ENCODE measurements at regions not wholly inside any gene's neighbourhood (a gene's known extent, or its start where the extent isn't known, plus 50 kb on each side); places are given as distances from the start of the nearest gene placed in this dataset.

DNA sequence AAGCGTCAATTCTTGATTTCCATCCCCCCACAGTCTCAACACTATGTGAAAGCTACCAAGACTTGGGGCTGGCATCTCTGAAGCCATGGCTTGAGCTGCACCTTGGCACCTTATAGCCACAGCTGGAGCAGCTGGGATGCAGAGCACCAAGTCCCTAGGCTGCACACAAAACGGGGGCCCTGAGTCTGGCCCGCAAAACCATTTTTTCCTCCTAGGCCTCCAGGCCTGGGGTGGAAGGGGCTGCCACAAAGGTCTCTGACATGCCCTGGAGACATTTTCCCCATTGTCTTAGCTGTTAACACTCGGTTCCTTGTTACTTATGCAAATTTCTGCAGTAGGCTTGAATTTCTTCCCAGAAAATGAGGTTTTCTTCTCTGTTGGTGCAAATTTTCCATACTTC is 89.8 kb upstream of the GNAI1 start:
- Histone ChIP-seq H3K4me3 (ENCODE audit: low read length) (no peak overlapping the region), H3K9ac (ENCODE audit: low read length) (no peak overlapping the region), H3K4me1 (ENCODE audit: insufficient read depth, low read length) (no peaks in the 10 kb centered on the region), H3K79me2 (ENCODE audit: low read length) (no peaks in the 10 kb centered on the region), H4K20me1 (ENCODE audit: low read length) (no peaks in the 10 kb centered on the region), H3K27ac (ENCODE audit: low read length) (no peak overlapping the region), H3F3A (ENCODE audit: low read length, unreplicated experiment) (no peaks in the 10 kb centered on the region), H3K36me3 (ENCODE audit: low read depth, low read length) (no peaks in the 10 kb centered on the region; the same call in 1 of the 2 replicates), H3K9me3 (ENCODE audit: low read length) (no peaks in the 10 kb centered on the region), H2AFZ (ENCODE audit: low read length) (no peak overlapping the region), H3K27me3 (ENCODE audit: low read length) (no peaks in the 10 kb centered on the region), H3K4me2 (ENCODE audit: low read length) (no peak overlapping the region), H3K9me2 (replicated peaks; ENCODE audit: low read length) (no peaks in the 10 kb centered on the region)
- DNase-seq (no peak), ATAC-seq (no peak)
- intact Hi-C loops (cut with micrococcal nuclease) = loop anchor here (5.0 kb wide), 1 partner anchor 1457 kb away; no protein-coding TSS in a partner anchor
- ChIA-PET POLR2A (ENCODE audit: unreplicated experiment) (no interaction called here), CTCF (no interaction called here)
- BruUV-seq (replicated peaks) = no TSS peak
- TF ChIP-seq EZH2 (IDR thresholded peaks at IDR 0.05; ENCODE audit: low read length, unreplicated experiment) (no peak), EZH2phosphoT487 (IDR thresholded peaks at IDR 0.05; ENCODE audit: borderline replicate concordance, low read length) (no peak)
- TF ChIP-seq, protein P1, sequence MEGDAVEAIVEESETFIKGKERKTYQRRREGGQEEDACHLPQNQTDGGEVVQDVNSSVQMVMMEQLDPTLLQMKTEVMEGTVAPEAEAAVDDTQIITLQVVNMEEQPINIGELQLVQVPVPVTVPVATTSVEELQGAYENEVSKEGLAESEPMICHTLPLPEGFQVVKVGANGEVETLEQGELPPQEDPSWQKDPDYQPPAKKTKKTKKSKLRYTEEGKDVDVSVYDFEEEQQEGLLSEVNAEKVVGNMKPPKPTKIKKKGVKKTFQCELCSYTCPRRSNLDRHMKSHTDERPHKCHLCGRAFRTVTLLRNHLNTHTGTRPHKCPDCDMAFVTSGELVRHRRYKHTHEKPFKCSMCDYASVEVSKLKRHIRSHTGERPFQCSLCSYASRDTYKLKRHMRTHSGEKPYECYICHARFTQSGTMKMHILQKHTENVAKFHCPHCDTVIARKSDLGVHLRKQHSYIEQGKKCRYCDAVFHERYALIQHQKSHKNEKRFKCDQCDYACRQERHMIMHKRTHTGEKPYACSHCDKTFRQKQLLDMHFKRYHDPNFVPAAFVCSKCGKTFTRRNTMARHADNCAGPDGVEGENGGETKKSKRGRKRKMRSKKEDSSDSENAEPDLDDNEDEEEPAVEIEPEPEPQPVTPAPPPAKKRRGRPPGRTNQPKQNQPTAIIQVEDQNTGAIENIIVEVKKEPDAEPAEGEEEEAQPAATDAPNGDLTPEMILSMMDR (conservative IDR thresholded peaks at IDR 0.05; ENCODE audit: low read depth, low read length) = no peak

DNA sequence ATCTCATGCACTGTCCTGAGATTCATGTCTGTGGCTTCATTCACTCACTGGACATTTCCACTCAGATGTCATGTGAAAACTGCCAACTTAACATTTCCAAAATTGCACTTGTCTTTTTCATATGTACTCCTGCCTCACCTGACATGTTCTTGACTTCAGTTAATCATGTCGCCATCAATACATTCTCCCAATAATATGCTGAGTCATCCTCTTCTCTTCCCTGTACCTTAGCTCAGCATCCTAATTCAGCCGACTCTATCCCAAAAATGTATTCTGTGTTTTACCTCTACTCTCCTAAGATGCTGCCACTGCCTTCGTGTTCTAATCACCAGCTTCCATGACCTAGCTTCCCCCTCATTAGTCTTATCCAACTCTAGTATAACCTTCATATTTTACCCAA is 93.9 kb upstream of the GNAI1 start:
- Histone ChIP-seq H3K9me3 (ENCODE audit: low read length) (no peaks in the 10 kb centered on the region), H3K4me3 (ENCODE audit: low read length) (no peak overlapping the region), H3F3A (ENCODE audit: low read length, unreplicated experiment) (no peaks in the 10 kb centered on the region), H3K4me1 (ENCODE audit: insufficient read depth, low read length) (no peaks in the 10 kb centered on the region), H3K79me2 (ENCODE audit: low read length) (no peaks in the 10 kb centered on the region), H3K27ac (ENCODE audit: low read length) (no peak overlapping the region), H3K27me3 (ENCODE audit: low read length) (no peaks in the 10 kb centered on the region), H3K9me2 (replicated peaks; ENCODE audit: low read length) (no peaks in the 10 kb centered on the region), H4K20me1 (ENCODE audit: low read length) (no peaks in the 10 kb centered on the region), H3K36me3 (ENCODE audit: low read depth, low read length) (no peaks in the 10 kb centered on the region), H3K9ac (ENCODE audit: low read length) (no peak overlapping the region), H3K4me2 (ENCODE audit: low read length) (no peak overlapping the region), H2AFZ (ENCODE audit: low read length) (no peak overlapping the region)
- POLR2A ChIA-PET (ENCODE audit: unreplicated experiment) = no interaction called here
- DNase-seq (no peak), ATAC-seq (no peak)
- BruUV-seq (replicated peaks) = no TSS peak
- no peak for TF ChIP-seq EZH2 (IDR thresholded peaks at IDR 0.05; ENCODE audit: low read length, unreplicated experiment)
- no peak for TF ChIP-seq EZH2phosphoT487 (IDR thresholded peaks at IDR 0.05; ENCODE audit: borderline replicate concordance, low read length)
- TF ChIP-seq, protein P1 (conservative IDR thresholded peaks at IDR 0.05; ENCODE audit: low read depth, low read length) = no peak
- intact Hi-C loops (cut with micrococcal nuclease) = no loop called here
- CTCF ChIA-PET = no interaction called here

- H3F3A ChIP-seq (ENCODE audit: low read length, unreplicated experiment) = no peaks in the 10 kb centered on the region
- H3K36me3 ChIP-seq (ENCODE audit: low read depth, low read length) = no peaks in the 10 kb centered on the region
- H4K20me1 ChIP-seq (ENCODE audit: low read length) = no peaks in the 10 kb centered on the region
- H2AFZ ChIP-seq (ENCODE audit: low read length) = no peak overlapping the region
- no peaks in the 10 kb centered on the region for H3K79me2 ChIP-seq (ENCODE audit: low read length)
- TF ChIP-seq, protein P1 (conservative IDR thresholded peaks at IDR 0.05; ENCODE audit: low read depth, low read length) = no peak
- TF ChIP-seq EZH2 (IDR thresholded peaks at IDR 0.05; ENCODE audit: low read length, unreplicated experiment) (no peak), EZH2phosphoT487 (IDR thresholded peaks at IDR 0.05; ENCODE audit: borderline replicate concordance, low read length) (no peak)
- H3K27ac ChIP-seq (ENCODE audit: low read length) = no peak overlapping the region
- no peaks in the 10 kb centered on the region for H3K27me3 ChIP-seq (ENCODE audit: low read length)
- ChIA-PET POLR2A (ENCODE audit: unreplicated experiment) (no interaction called here), CTCF (no interaction called here)
- no peak for DNase-seq
- BruUV-seq (replicated peaks) = no TSS peak
- H3K4me3 ChIP-seq (ENCODE audit: low read length) = no peak overlapping the region
- intact Hi-C loops (cut with micrococcal nuclease) = no loop called here
- no peak for ATAC-seq
- H3K4me2 ChIP-seq (ENCODE audit: low read length) = no peak overlapping the region
- no peaks in the 10 kb centered on the region for H3K4me1 ChIP-seq (ENCODE audit: insufficient read depth, low read length)
- H3K9me2 ChIP-seq (replicated peaks; ENCODE audit: low read length) = no peaks in the 10 kb centered on the region
- H3K9me3 ChIP-seq (ENCODE audit: low read length) = no peaks in the 10 kb centered on the region
- H3K9ac ChIP-seq (ENCODE audit: low read length) = no peak overlapping the region
These were observed 94.3 kb upstream of the GNAI1 start for GRCh38 chr7:80040335-80040734.

Data from PC-3 (cell line).